ENCODE measurements at regions not wholly inside any gene's neighbourhood (a gene's known extent, or its start where the extent isn't known, plus 50 kb on each side); places are given as distances from the start of the nearest gene placed in this dataset.
A peak's percentile ranks its signal among the peaks of the same experiment; 100 is the strongest.

DNA sequence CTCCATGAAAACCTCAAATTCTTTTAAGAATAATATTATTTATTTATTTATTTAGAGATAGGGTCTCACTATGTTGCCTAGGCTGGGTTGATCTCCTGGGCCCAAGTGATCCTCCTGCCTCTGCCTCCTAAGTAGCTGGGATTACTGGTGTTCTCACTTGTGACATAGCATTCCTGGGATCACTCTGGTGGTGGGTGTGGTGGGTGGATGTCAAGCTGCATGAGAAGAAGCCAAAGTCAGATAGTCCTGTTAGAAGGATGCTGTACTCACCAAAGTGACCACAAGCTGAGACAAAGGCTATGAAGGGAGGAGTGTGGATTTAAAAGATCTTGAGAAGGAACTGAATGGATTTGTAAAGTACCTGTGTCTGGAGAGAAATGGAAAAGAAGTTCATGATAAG is 87.9 kb upstream of the SPON1 start:
- no peak for DNase-seq

DNA sequence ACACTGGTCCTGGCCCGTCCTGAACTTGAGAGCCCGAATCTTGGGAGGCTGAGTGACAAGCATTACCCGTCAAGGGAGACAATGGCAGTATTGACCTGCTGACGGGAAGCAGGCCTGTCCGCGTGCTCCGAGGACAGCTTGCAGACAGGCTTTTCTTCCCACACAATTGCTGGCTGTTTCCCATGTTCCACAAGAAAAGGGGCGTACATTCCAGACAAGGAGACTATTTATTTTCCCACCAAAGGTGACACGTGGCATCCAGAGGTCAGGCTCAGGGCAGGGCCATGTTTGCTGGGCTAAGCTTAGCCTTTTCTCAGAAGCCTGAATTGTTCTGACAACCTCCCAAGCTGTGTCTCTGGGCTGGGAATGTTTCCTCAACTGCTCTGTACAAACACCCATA is 86.9 kb upstream of the SPON1 start:
- DNase-seq = no peak

DNA sequence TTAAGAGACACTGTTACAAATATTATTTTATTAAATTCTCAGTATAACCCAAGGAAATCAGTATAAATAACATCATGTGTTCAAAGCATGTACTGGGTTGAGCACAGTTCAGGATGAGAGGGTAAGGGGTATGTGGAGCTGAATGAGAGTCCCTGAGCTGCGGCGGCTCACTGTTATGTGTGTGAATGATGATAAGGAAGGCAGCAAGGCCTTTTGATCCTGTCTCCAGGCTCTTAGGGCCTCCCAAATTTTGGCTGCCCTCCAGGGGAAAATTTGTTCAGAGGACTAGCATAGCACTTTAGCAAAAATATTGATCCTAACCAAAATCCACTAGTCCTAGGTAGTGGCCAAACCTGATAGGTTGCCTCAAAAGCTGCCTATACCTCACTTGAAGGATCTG is 86.1 kb upstream of the SPON1 start:
- DNase-seq = no peak

GRCh38 chr11:13878077-13878476 is 84.4 kb upstream of the SPON1 start:
- no peak for DNase-seq

- DNase-seq = no peak
These were observed 81.9 kb upstream of the SPON1 start for GRCh38 chr11:13880634-13881033.

DNA sequence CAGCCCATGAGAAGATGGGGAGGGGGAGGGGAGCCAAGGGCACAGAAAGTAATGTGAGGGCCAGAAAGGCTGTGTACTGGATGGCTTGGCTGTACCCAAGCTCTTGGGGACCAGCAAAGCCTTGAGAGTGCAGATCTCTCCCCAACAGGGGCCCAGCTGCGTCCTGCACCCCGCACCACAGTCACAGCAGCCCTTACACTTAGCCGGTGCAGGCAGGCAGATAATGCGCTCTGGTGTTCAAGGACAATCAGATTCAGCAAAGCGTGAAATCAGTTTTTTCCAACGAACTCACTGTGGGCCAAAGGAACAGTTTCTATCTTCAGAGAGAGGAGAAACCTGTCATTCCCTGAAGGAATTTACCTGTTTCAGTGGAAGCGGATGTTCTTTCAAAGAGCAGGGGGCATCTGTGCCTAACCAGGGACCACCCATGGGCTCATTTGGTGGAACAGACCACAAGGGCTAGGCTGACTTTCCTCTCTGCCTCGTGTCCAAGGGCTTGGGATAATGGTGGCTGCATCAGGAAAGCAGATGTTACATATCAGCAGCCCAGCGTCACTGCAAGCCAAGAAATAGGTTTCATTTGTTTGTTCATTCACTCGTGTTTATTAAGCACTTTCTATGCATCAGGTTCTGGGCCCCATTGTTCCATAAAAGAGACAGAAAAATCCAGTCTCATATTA is 81.2 kb upstream of the SPON1 start:
- DNase-seq = no peak

DNA sequence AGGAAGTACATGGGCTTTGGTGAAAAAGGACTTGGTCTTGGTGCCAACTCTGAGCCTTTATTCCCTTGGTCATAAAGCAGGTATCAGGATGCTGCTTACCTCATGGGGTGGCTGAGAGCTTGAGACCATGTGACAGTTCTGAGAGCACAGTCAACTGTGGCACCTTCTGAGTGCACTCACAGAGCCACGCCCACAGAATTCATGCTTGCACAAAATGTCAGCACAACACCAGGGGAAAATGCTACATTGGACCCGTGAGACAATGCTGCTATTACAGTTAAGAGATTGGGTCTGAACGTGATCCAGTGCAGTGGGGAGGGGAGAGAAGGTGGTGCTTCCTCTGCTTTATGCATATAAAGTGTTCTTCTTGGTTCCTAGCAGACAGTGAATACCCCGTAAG is 79.5 kb upstream of the SPON1 start:
- no peak for DNase-seq

GRCh38 chr11:13883589-13883988 is 78.9 kb upstream of the SPON1 start:
- DNase-seq = no peak

DNA sequence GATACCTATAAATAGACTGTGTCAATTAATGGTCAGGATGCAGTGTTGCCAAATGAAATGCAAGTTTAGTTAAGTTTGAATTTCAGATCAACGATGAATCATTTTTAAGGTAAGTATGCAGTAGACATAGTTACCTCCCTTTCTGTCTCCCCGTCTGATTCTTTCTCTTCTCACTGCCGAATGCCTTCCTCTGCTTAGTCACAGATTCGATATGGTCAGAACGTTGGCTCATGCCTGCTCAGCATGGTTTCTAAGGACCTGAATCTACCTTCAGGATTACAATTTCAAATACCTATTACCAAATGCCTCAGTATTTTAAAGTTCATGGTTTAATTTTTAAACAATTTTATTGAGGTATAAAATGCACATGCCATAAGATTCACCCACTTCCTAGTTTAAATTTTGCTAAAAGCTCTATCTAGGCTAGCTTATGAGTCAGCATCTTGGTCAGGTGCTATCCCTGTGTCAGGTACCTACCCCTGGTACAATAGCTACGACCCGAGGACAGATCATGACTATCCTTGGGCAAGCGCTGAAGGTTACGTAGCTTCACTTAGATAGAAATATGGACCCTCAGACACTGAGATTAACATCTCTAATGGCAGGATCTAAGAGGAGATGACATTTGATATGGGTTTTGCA is 78.2 kb upstream of the SPON1 start:
- DNase-seq = no peak

DNA sequence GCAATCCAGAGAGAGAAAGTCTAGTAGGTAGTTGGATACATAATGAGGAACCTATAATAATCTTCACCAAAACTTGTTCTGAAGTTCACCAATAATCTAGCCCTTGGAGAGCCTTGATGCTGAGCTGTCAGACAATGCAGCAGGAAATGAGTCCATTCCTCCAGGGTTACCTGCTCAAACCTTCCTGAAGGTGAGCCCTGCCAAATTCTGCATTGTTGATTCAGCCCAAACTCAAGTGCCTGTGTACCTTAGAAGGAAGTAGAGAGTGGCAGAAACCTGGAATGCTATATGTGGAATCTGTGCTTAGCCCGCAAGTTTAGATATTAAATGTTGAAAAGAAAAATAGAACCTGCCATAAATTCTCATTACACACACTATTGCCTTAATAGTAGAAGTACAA is 77.4 kb upstream of the SPON1 start:
- DNase-seq = no peak

DNA sequence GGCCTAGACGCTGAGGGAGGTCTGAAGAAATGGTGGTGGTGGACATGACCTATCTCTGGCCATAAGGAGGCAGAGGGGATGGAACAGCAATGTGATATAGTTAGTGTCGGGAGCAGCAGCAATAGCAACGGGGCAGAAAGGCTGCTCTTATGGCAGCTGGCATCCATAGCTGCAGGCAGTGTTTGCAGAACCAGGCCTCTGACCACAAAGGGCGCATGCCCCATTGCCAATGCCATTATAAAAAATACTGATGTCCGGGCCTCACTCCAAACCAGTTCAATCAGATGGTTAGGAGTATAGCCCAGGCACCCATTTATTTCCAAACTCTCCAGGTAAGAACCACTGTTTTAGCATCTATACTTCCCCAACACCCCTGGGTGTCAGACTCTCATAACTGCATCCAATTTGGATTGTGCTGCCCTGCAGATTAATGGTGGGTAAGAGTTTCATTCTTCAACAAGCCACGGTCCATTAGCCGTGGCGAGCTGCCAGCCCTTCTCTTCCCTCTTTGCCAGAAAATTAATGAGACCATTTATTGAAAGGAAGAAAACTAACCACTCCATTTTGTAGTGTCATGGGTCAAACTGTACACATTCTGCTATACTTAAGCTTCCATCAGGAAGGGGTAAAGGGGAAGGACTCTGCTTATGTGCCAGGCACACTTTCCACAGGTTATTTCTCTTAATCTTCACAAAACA is 72.8 kb upstream of the SPON1 start:
- peak; percentile 64 for DNase-seq

GRCh38 chr11:13891911-13892310 is 70.6 kb upstream of the SPON1 start:
- peak; percentile 5 for DNase-seq

- no peak for DNase-seq
These were observed 66.1 kb upstream of the SPON1 start for GRCh38 chr11:13896175-13896980.

DNA sequence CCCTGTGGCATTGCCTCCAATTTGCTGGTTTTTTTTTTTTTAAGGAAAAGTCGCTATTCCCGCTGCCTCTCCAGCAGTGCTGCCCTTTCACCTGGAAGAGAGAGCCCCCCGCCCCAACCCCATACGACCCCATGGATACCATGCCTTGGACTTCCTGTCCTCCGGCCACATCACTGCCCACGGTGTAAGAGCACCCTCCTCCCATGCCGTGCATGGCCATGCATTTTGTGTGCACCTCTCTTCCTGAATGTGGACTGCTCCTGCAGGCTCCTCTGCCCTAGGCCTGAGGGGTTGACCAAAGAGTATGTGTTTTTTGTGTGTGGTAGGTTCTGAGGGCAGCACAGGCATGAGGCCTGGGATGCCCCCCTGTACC is 65.6 kb upstream of the SPON1 start:
- no peak for DNase-seq

GRCh38 chr11:13897646-13898276 is 64.8 kb upstream of the SPON1 start:
- no peak for DNase-seq

DNA sequence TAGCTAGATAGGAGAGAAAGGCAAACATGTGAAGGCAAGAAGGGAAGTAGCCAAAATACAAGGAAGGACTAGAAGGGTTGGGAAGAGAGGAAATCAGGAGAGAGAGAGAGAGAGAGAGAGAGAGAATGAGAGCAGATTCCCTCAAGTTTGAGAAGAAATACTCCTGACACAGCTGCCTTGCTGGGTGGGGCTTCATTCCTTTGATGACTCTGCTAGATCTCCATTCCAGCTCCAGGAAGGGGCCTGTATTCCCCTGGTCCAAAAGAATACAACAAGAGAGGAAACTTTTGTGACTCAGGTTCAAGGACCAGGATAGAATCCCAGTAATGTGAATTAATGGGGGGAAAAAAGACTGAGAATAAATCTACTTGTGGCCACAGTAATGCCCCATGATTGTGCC is 62.9 kb upstream of the SPON1 start:
- DNase-seq = no peak

DNA sequence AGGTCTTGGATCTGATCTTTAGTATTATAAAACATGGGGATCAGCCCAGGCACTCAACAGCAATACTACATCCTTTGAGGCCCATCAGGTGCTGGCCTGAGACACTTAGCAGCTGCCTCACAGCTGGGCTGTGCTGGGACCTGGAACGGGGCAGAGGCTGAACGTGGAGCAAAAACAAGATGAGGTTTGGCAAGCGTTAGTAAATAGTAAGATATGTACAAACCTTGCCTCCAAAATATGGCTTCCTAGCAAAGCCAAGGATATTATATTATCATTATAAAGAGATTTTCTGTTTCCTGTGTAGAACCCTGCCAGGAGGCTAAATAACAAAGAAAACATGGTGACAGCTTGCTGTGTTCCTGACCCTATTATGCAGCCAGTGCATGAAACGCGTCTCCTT is 60.0 kb upstream of the SPON1 start:
- DNase-seq = no peak

DNA sequence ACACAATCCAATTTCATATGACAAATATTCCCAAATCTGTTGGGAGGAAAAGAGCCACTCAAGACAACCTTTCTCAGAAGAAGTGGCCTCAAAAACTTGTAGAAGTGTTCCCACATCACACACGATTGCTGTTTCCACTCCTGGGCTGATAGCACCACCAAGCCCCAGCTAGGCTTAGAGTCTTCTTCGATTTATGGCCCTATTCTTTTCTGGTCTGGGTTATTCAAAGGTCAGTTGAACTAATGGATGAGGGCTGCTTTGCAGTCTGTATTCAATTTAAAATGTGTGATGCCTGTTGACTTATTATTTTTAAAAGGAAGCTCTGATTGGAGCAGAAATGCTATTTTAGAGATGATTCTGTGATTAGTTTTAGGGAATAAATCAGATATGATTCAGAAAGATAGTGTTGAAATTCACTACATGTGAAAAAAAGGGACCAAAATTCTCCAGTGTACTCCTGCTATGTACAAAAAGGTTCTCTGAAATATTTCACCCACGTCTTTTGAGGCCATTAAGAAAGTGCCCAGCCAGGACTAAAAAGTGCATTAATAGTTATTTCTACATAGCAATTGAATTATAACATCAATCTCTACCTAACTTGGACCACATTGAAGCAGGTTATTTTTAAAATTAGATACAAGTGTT is 57.3 kb upstream of the SPON1 start:
- DNase-seq = no peak

DNA sequence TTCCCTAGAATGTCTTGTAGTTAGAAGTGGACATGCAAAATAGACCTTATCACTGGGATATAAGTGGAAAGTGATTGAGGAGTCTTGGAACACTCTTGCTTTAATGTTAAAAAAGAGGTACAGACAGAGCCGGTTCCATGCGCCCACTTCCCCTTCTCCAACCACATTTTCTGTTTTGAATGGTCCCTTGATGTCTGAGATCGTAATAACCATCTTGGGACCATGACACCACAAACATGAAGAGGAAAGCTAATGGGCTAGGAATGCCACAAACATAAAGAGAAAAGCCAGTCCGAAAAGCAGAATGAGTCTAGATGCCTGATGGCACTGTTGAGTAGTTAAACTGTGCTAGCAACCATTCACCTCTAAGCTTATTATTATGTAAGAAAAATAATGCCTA is 54.8 kb upstream of the SPON1 start:
- no peak for DNase-seq

- no peak for DNase-seq
These were observed 54.0 kb upstream of the SPON1 start for GRCh38 chr11:13908535-13908934.
